ENCODE measurements at regions not wholly inside any gene's neighbourhood (a gene's known extent, or its start where the extent isn't known, plus 50 kb on each side); places are given as distances from the start of the nearest gene placed in this dataset.

DNA sequence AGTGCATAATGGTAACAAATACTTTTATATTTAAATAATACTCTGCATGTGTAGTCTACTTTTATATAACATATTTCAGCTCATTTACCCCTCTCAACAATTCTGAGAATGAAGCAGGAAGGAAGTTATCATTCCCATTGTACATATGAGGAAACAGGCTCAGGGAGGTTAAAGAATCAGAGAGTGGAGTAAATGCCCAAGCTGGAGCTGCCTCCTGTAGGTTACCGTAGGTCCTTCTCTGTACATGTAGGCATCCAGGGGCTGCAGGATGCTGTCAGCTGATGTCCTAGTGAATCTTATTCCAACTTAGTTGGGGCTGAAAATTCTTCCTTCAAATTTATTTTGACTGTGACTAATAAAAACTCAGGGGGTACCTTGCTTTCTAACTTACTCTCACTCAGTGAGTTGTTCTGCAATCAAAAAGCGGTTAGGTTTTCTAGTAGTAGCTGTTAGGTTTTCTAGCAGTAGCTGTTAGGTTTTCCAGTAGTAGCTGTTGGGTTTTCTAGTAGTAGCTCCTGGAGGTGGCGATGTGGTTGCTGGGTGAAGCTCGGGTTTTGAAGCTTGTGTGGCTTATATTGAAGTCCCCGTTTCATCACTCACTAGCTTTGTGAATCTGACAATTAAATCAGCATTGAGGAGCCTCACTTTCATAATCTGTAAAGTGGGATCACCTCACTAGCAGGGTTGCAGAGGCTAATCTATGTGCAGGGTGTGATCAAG is 357.0 kb downstream of the NR2F2 start:
- no peak for DNase-seq

GRCh38 chr15:96690733-96691132 is 360.2 kb downstream of the NR2F2 start:
- no peak for DNase-seq

GRCh38 chr15:96692826-96693225 is 362.3 kb downstream of the NR2F2 start:
- DNase-seq = no peak

DNA sequence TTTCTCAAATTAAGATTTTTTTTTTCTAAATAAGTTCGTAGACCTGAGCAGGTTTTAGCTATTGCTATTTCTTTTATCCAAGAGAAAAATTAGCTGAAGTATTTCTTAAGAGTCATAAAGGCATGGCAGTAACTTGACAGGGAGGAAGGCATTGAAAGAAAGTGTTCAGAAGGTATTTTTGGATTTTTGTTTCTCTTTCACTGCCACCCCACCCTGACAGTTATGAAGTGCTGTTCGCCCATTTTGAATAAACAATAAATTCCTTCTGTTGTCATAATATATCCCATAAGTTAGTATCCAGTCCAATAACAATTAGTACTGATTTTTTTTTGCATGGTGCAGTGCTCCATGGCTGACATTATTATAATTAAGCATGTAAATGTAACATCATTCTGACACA is 363.0 kb downstream of the NR2F2 start:
- no peak for DNase-seq

- DNase-seq = no peak
Observed at GRCh38 chr15:96693990-96694517, 363.6 kb downstream of the NR2F2 start.

DNA sequence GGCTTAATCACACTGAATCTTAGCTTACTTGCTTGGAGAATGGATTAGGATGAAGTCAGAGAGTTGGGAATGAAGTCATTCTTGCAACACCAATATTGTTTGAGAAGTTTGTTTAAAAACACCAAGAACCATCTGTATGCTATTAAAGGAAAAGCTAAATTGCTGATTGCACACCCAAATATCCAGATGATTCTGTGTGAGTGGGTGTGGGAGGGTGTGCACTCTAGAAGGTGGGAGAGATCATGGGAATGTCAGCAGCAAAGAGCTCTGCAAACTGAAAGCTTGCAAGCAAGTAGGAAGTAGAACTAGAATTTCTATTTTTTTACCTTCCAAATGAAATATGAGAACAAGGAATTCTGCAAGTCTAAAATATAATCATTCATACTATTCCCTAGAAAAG is 364.9 kb downstream of the NR2F2 start:
- DNase-seq = no peak

GRCh38 chr15:96699871-96700401 is 369.4 kb downstream of the NR2F2 start:
- DNase-seq = no peak

DNA sequence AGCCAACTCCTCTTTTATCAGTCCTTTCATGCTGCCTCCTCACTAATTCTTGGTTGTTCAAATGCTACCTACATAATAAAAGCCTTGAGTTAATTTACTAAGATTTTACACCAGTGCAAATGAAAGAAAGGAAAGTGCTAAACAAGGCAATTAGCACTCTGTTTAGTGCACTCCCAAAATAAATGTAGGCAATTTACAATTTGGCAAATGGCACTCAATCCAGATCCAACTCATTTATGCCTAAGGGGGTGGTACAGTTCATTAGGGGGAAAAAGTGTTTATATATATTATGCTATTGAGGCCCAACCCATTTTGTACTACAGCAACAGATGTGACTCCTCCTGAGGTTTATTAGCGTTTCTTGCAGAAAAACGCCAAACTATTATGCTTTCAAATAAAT is 370.1 kb downstream of the NR2F2 start:
- DNase-seq = no peak

- DNase-seq = no peak
Observed at GRCh38 chr15:96701443-96701842, 370.9 kb downstream of the NR2F2 start.

DNA sequence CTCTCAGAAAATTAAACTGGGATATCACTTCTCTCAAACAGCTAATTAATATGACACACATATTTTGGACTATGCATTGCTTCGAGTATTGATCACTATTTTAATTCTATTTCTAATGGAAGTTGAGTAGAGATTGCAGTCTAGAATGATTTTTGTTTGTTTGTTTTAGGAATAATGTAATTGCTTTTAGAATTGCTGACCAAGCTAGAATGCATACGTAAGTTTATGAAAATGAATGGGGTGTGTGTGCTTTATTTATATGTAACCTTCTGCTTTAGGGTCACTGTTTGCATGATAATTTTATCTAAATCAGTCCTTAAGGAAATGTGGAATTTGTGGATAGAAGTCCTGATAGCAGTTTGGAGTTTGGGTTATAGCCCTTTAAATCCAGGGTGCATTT is 371.4 kb downstream of the NR2F2 start:
- no peak for DNase-seq

GRCh38 chr15:96702589-96702988 is 372.1 kb downstream of the NR2F2 start:
- no peak for DNase-seq

DNA sequence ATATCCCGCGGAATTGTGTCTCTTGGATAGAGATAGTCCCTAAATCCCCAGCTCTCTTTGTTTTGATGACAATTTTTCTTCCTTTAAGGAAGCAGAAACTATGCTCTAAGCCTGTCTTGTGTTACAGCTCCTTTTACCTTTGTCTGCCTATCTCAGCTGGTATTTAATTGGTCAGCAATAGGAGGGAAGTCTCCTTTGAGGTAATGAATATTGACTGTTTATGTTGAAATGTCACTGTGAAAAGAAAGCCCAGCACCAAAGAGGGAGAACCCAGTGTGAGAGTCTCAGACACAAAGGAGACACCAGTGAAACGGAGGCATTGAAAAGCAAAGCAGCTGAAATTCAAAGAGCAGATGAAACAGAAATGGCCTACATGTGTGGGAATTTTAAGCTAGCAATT is 372.6 kb downstream of the NR2F2 start:
- no peak for DNase-seq

GRCh38 chr15:96703794-96704550 is 373.5 kb downstream of the NR2F2 start:
- DNase-seq = no peak

GRCh38 chr15:96716075-96716474 is 385.6 kb downstream of the NR2F2 start:
- no peak for DNase-seq

DNA sequence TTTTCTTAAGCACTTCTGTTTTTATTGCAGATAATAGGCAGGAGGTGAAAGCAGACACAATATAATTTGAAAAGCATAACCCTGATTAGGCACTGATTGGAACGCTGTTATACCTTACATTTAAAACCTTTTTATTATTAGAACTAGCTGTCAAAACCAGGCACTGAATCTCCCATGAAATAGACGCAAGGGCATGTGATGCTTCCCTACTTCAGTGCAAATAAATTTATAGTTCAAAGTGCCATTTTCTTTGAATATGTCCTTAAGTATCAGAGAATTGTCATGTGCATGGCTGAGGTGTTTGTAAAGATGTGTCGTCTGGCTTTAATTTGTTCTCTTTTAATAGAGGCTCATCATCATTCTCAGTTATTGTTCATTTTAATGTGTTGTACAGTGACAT is 386.0 kb downstream of the NR2F2 start:
- DNase-seq = no peak

DNA sequence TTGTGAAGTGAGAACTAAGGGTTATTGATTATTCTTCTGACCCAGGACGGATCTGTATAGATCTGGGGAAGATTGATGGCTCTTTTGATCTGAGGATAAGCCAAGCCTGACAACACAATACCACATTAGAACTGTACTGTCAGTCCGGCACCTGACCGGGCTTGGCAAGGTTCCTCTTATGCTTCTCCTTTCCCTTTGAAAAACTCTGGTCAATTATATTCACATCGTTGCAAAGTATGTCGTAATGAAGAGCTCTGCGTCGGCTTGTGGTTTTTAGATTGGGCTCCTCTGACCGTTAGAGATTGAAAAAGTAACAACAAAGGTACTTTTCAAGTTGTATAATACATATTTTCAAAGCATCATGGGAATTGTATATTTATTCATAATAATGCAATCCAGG is 389.8 kb downstream of the NR2F2 start:
- DNase-seq = no peak

DNA sequence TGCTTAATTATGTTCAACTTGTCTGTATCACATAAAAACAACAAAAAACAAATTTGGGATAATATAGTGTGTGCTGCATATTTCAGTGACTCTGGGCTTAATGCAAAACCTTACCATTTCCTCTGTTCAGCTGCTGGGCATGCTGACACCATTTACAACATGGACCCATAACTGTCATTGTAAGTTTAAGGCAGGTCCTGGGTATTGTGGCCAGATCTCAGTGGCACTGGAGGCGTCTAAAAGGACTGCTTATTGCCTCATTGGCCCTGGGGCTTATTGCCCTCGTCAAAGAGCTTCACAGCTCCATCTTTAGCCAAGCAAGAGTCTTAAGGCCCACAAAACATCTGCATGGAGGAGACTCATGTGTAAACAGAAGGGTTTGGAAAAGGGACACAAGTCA is 390.2 kb downstream of the NR2F2 start:
- DNase-seq = no peak

GRCh38 chr15:96728591-96728990 is 398.1 kb downstream of the NR2F2 start:
- DNase-seq = no peak

DNA sequence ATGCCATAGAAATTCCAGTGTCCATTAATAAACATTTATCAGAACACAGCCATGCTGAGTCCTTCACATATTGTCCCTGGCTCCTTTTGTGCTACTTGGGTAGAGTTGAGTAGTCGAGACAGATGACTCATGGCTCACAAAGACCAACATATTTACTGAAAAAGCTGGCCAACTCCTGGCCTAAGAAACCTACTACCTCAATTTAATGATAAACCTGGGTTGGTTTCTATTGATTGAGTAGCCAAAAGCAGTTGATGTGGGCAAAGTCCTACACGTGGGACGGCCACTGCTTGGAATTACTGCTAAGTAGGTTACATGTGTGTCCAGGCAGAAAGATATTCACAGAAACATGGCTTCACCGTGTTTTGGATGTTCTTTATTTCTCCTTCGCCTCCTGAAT is 402.2 kb downstream of the NR2F2 start:
- no peak for DNase-seq

DNA sequence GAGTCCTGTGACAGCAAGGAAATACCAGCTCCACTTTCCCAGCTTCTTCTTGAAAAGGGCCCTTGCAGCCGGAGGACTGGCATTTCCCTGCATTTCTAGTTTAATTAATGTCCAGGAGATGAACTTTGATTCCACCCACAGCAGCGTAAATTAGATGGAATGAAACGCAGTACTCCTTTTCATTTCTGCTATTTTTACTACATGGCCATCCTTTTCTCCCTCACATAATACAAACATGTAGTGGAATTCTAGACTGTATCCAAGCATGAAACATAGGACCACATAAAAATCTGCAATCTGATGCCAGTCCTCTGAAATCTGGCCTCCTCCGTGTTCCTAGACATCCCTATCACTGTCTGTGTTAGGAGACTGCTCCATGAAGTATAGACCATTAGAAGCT is 403.2 kb downstream of the NR2F2 start:
- no peak for DNase-seq

DNA sequence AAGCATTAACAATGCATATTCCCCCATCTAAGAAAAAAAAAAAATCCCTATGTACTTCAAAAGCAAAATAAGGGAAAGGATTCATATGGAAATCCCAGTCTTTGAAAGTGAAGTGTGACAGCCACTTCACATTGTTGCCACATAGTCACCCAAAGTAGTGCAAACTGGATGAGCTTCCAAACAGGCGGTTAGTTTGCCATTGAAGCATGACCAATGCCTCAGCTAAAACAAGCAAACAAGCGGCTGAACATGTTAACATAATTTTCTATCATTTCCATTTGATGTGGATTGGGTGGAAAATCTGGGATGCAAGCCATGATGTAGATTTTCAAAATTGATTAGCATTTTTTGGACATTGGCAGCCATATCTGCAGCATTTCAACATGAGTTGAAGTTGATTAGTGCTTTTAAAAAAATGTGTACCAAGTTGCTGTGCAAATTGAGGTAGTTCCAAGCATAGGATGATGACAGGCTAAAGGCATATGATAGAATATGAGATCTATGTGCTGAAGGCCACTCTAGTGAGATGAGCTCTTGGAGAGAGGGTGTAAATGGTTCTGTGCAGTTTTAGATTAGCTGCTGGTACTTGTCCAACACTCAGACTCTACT is 405.2 kb downstream of the NR2F2 start:
- DNase-seq = no peak

DNA sequence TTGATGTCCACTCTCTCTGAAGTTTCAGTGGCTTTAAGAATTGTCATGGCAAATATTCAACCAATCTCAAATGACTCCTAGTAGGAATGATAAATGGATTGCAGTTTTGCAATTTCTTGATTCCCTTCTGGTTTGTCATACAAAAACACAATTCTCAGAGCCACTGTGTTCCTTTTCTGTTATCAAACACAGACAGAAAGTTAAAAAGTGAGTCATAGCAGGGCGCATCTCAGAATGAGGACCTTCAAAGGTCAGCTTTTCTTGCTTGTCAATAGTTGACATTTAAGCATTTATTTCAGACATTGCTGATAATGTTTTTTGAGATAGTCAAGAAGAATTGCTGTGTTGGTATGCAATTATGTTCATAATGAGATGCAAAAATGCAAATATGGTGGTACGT is 405.9 kb downstream of the NR2F2 start:
- DNase-seq = no peak

- no peak for DNase-seq
Observed at GRCh38 chr15:96737408-96737807, 406.9 kb downstream of the NR2F2 start.

DNA sequence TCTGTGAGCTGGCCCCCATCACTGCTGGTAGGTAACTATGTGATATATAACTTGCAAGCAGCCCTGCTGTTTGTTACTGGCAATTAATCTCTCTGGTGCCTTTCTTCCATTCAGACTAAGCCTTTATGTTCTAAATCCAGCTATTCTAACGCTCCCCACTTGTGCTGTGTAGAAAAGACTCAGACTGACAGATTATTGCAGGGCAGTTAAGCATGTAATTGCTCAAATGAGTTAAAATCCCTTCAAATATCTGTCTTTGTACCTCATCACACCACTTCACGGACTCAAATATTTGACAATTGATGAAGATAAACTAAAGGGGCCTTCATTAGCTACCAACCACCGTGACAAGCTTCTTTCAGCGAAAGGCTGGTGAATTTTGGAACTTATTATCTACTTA is 416.2 kb downstream of the NR2F2 start:
- DNase-seq = no peak
